WTC11 (cell line): ENCODE measurements at regions not wholly inside any gene's neighbourhood (a gene's known extent, or its start where the extent isn't known, plus 50 kb on each side); places are given as distances from the start of the nearest gene placed in this dataset.

Source experiments
- SP1 ChIP-seq: sonication (generic); formaldehyde crosslinking; conservative IDR thresholded peaks from 2 replicates; pipeline ENCODE4 v1.8.1; 2022; ENCODE audit warnings: missing genetic modification reagents
- ZNF121 ChIP-seq: sonication (generic); formaldehyde crosslinking; IDR thresholded peaks from 2 replicates; pipeline ENCODE4 v1.8.0; 2023; ENCODE audit warnings: missing genetic modification reagents
- ZNF671 ChIP-seq: fragments of 250-450 bp; sonication (Bioruptor Pico); IDR thresholded peaks from 2 replicates; pipeline ENCODE4 v1.8.0; 2021; ENCODE audit warnings: mild to moderate bottlenecking
- TF ChIP-seq, protein P1 (sequence below): sonication (generic); formaldehyde crosslinking; IDR thresholded peaks from 2 replicates; pipeline ENCODE4 v1.8.0; 2023; ENCODE audit warnings: missing genetic modification reagents
- TF ChIP-seq, protein P2 (sequence below): sonication (generic); formaldehyde crosslinking; IDR thresholded peaks from 2 replicates; pipeline ENCODE4 v1.8.1; 2022; ENCODE audit warnings: mild to moderate bottlenecking, moderate library complexity, missing genetic modification reagents
- TF ChIP-seq, protein P3 (sequence below): fragments of 200-600 bp; IDR thresholded peaks from 2 replicates; pipeline ENCODE4 v1.8.0; 2022; ENCODE audit warnings: antibody characterized with exemption

- TF ChIP-seq, protein P1, sequence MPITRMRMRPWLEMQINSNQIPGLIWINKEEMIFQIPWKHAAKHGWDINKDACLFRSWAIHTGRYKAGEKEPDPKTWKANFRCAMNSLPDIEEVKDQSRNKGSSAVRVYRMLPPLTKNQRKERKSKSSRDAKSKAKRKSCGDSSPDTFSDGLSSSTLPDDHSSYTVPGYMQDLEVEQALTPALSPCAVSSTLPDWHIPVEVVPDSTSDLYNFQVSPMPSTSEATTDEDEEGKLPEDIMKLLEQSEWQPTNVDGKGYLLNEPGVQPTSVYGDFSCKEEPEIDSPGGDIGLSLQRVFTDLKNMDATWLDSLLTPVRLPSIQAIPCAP: no peak
- TF ChIP-seq, protein P2, sequence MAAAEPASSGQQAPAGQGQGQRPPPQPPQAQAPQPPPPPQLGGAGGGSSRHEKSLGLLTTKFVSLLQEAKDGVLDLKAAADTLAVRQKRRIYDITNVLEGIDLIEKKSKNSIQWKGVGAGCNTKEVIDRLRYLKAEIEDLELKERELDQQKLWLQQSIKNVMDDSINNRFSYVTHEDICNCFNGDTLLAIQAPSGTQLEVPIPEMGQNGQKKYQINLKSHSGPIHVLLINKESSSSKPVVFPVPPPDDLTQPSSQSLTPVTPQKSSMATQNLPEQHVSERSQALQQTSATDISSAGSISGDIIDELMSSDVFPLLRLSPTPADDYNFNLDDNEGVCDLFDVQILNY: no peak
- TF ChIP-seq SP1 (CRISPR knock-in tag): no peak
- TF ChIP-seq, protein P3, sequence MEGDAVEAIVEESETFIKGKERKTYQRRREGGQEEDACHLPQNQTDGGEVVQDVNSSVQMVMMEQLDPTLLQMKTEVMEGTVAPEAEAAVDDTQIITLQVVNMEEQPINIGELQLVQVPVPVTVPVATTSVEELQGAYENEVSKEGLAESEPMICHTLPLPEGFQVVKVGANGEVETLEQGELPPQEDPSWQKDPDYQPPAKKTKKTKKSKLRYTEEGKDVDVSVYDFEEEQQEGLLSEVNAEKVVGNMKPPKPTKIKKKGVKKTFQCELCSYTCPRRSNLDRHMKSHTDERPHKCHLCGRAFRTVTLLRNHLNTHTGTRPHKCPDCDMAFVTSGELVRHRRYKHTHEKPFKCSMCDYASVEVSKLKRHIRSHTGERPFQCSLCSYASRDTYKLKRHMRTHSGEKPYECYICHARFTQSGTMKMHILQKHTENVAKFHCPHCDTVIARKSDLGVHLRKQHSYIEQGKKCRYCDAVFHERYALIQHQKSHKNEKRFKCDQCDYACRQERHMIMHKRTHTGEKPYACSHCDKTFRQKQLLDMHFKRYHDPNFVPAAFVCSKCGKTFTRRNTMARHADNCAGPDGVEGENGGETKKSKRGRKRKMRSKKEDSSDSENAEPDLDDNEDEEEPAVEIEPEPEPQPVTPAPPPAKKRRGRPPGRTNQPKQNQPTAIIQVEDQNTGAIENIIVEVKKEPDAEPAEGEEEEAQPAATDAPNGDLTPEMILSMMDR: no peak
- no peak for TF ChIP-seq ZNF121
- no peak for TF ChIP-seq ZNF671 (CRISPR knock-in tag)
Measured at GRCh38 chr1:4509206-4509605, 145.2 kb upstream of the AJAP1 start.
